ENCODE measurements at regions not wholly inside any gene's neighbourhood (a gene's known extent, or its start where the extent isn't known, plus 50 kb on each side); places are given as distances from the start of the nearest gene placed in this dataset.
A peak's percentile ranks its signal among the peaks of the same experiment; 100 is the strongest.
"Not testable (repeated sequence)": the region's sequence is repeated elsewhere in the genome, so short reads cannot be mapped to it uniquely, and the experiment has no call there.

- not testable (repeated sequence) for DNase-seq (ENCODE audit: low spot score)
Observed at GRCh38 chrY:11156846-11157245, 1544.2 kb upstream of the USP9Y start.

- DNase-seq (ENCODE audit: low spot score): not testable (repeated sequence)
Observed at GRCh38 chrY:11177033-11177432, 1524.0 kb upstream of the USP9Y start.

GRCh38 chrY:11201133-11201532 lies 1499.9 kb upstream of the USP9Y start:
- DNase-seq (ENCODE audit: low spot score): not testable (repeated sequence)

- DNase-seq (ENCODE audit: low spot score): peak; percentile 19
Observed at GRCh38 chrY:11214851-11215250, 1486.2 kb upstream of the USP9Y start.
